ENCODE measurements at regions not wholly inside any gene's neighbourhood (a gene's known extent, or its start where the extent isn't known, plus 50 kb on each side); places are given as distances from the start of the nearest gene placed in this dataset.

DNA sequence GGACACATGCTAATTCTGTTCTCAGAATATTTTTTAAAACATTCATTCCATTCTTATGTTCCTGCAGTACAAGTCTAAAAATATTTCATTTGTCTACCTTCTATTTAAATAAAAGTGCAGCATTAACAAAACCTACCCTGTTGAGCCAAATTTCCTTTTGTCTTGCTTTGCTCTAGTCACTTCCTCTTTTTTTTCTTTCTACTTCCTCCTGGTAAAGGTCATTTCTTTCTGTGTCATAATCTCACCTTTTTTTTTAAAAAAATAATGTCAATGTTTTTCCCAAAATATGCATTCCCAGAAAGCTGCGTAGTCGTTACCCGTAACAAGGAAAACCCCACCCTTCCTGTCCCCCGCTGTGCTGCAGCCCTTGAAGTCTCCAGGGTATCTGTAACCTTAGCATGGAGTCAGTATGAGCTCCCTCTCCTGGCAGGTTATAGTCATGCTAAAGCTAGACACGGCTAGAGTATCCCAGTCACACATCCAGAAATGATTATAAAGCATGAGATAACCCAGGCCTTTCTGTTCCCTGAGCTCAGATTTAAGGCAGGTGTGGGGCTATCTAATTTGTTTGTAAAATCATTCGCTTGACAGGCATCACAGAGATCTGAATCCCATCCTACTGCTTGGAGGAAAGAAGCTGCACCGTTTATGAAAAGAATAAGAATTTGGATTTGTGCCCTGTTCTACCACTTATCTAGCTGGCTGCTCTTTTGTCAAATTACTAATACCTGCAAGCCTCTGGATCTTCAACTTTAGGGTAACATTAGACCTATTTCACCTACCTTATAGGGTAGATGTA lies 51.1 kb upstream of the EED start:
- DNase-seq: peak in 39 of 58 donors; percentile 3 to 77 (median 34)

DNA sequence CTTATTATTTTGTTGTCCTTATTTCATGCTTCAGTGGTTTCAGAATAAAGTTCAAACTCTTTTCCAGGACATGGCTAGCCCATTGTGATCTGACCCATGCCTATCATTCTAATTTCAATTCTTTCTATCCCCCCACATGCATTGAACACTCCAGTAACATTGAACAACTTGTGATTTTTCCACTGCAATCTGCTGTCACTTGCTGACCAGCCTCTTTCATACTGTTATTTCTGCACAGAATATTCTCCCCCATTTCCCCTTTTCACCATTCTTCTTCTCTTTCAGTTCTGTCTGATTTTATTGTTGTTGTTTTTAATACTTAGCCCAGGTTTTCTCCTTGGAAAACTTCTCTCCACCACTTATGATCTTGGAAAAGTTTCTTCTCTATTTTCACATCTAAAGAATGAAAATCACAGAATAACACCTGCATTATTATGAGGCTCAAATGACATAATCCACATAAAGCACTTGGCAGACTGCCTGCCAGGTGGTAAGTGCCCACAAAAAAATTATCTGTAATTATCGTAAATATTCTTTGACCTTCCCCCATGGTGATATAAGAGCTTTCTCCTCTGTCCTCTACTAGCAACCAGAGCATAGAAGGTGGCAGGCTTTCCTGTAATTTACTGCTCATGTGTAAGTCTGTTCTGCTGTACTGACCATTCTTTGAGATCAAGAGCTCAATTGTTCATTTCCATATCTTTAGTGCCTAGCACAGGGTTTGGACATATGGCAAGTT lies 51.9 kb upstream of the EED start:
- DNase-seq: no peak

DNA sequence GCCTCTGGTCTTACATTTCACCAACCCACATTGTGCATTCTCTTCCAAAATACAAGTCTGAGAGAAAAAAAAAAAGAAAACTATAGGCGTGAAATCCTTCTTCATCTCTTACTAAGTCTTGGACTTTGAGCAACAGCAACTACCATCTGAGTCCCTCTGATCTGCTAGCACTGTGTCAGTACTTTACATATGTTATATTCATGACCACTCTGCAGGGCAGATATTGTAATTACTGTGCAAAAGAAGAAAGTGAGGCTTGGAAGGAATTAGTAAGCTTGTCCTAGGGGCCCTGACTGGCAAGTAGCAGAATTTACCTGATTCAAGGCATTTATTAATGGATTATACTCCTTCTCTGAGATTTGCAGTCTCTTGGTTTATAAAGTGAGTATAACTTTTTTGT lies 52.7 kb upstream of the EED start:
- no peak for DNase-seq

DNA sequence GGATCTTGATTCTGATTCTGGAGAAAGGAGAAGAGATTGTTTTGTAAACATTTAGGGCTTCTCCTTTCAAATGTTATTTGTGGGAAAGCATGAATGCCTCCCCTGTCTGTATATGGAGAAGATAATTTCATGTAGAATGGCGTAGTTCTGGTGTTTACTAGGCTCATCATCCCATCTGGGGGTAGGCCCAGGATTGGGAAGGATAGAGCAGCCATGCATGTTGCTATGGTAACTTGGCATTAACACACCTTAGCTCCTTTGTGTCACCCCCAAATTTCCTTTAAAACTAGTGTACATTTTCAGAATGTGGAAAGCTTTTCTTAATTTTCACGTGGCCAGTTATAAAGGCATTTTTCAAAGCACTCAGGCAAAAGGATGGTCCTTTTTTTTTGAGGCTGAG lies 57.5 kb upstream of the EED start:
- no peak for DNase-seq

DNA sequence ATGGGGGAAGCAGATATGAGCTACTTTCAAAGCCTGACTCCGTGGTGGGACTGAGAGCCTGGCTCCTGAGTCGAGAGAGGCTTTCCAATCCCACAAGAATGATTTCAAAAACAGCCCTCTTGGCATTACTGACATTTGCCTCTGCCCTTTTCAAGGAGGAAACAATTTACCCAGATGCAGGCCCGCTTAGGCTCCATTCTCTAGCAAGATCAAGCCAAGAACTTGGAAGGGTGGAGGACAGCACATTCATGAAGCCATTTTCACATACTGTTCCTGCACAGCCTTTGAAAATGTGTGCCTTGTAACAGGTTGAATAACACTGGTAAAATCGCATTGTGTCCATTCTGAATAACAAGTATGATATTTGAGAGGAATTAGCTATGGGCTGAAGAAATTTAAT lies 58.2 kb upstream of the EED start:
- no peak for DNase-seq

DNA sequence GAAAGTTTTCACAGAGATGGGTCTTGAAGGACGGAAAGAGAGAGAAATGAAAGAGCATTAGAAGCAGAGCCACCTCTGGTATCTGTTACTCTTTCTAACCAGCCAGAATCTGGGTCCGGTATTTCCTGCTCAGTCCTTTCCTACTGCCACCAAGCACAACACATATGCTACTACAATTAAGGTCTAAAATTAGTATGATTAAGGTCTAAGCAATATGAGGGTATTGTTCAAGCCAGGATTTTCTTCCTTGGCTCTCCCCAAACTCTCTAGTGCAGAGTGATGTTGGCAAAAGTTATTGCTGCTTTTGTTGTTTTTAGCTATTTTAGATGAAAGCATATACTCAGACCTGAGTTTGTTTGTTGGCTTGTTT lies 59.2 kb upstream of the EED start:
- no peak for DNase-seq

DNA sequence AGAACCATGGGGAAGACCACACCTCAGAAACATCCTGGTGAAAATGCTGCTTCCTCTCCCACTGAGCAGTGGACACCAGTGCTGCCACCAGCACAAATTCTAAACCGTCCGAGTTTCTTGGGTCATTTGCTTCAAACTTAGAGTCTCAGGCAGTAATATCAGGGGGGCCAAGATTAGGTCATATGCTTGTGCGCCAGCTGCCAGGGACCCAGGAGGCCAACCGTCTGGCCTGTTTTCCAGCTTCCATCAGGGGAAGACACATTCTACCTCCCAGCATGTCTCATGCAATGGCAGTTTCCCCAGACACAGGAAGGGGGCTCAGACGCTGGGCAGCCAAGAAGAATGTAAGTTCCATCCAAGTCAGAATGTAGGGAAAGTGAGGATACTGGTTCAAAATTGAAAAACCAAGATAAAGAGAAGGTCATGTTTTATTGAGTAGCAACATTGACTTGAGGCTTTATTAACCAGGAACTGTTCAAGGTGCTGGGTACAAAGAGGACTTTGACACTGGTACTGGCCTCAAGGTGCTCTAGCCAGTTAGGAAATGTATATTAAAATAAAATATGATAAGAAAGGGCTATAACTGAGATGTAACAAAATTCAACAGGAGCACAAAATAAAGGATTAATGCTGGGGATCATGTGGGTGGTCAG lies 59.7 kb upstream of the EED start:
- DNase-seq: peak in 1 of 58 donors; percentile 37

DNA sequence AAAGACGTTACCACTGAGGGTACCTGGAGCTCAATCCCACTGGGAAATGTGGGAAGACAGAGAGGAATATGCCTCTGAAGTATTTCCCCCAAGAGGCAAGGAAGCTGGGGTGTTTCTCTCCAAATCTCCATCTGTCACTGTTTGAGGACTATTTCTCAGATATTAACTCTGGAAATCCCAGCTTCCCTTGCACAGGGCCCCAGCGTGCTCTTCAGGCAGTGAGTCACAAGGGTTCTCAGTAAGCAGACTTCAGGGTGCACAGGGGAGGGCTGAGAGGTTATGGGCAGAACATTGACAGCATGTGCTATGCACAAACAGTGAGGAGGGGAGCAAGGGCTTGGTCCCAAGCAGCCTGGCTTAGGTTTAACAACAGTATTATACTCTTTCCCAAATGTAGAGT lies 60.9 kb upstream of the EED start:
- DNase-seq: no peak

DNA sequence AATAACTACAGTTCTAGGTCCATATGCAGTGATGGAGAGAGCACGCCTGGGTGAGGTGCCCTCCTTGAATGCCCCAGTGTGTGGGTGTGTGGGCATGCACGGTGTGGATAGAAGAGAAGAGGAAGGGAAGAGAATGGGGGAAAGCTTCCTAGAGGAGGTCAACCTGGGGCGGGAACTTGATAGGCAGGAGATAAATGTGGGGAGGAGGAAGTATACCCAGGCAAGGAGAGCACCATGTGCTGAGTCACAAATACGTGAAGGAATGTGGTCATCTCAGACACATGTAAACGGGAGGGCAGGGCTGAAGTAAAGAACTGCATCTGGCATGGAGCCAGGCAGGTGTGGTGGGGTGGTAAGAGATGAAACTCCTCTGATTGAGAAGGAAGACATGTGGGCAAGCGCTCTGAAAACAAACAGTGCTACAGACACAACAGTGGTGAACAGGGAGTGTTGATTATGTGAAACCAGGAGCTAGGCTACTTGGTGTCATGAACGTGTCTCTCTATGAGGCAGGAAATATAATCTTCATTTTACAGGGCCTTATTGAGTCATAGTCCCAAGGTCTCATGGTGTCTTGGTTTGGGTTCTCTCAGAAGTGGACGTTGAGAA lies 61.5 kb upstream of the EED start:
- DNase-seq: no peak

DNA sequence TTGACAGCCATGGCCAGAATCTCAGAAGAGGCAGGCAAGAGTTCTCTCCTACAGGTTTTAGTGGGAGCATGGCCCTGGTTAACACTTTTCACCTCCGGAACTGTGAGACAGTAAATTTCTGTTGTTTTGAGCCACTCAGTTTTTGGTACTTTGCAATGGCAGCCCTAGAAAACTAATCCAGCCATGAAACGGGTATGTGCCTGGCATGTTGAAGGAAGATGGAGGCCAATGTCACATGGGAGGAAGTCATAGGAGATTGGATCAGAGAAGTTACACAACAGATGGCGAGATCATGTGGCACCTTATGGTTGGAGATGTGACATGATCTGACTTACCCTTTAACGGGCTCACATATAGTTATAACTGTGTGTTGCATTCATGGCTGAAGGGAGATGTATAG lies 63.2 kb upstream of the EED start:
- no peak for DNase-seq

DNA sequence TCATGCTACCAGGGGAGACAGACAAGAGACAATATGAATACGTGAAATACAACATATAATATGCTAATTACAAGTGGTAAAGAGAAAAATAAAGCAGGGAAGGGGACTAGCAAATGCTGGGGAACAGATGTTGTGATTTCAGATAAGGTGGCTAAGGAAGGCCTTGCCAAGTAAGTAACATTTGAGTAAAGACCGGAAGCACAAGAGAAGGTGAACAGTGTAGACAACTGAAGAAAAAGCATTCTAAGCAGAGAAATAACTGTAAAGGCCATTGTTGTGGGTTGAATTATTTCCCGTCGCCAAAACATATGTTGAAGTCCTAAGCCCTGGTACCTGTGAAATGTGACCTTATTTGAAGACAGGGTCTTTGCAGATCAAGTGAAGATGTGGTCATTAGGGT lies 63.7 kb upstream of the EED start:
- DNase-seq: no peak

DNA sequence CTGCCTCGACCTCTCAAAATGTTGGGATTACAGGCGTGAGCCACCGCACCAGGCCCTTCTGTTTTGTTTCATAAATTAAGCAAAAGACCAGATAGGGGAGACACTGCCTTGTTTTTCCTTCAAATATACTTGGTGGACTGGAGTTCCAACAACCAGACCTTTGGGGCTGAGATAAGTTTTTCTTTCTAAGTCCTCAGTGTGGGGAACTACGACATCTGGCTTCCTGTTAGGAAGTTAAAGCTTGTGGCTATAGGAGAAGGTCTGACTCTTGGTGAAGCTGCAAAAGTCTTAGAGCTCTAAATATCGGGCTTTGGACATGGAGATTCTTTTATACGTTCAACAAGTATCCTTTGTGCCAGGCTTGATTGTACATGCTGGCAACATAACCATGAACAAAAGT lies 64.1 kb upstream of the EED start:
- DNase-seq: no peak

DNA sequence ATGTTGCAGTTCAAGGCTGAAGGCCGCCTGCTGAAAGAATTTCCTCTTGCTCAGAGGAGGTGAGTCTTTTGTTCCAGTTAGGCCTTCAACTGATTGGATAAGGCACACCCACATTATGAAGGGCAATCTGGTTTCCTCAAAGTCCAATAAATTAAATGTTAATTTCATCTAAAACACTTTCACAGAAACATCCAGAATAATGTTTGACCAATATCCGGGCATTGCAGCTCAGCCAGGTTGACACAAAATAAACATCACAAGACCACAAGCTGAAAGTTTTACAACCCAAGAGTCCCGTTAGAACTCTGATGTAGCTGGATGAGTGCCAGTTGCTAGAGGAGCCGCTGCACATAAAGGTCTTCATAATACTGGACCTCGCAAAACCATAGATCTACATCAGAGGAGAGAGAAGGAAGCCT lies 64.9 kb upstream of the EED start:
- DNase-seq: no peak

DNA sequence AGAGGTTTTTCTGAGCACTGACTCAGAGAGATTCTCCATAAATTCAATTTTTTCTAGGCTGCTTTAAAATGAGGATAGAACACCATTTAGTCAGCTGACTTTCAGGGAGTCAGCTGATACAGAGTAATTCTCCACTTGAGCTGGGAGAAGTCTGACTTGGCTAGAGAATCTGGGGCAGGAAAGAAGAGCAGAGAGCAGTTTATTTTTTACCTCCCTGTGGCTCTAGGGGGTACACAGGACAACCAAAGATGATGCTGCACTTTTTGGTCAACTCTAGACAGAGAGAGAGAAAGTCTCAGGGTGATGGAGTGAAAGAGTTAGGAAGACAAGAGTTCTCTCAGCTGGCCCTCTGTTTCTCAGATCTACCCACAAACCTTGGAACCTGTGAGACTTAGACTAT lies 67.3 kb upstream of the EED start:
- no peak for DNase-seq

DNA sequence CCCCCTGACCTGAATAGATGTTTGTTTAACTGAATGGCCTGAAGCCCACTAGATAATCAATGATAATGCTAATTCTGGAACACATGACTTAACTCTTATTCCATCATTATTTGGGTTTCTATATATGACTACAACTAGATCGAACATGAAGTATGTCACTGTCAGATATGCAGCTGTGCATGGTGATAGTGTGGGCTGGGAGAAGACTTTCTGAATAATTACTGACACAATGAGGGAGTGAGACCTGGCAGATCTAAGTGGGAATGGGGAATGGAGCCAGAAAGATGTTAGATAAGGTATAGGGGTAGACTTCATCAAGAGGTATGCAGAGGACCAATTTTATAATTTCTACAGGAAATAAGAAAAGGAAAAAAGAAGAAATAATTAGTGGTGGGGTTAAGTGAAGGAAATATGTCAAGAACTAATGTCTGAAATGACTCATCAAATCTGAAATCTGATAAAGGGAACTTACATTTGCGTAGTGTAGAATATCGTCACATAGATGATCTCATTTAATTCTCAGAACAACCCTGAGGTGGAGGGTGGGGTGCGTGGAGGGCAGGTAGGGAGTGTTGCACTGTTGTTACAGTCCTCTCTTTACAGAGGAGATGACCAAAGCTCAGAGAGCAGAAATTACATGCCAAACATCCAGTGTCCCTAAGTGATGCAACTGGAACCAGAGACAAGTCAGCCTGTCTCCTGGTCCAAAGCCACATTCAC lies 68.2 kb upstream of the EED start:
- DNase-seq: no peak

DNA sequence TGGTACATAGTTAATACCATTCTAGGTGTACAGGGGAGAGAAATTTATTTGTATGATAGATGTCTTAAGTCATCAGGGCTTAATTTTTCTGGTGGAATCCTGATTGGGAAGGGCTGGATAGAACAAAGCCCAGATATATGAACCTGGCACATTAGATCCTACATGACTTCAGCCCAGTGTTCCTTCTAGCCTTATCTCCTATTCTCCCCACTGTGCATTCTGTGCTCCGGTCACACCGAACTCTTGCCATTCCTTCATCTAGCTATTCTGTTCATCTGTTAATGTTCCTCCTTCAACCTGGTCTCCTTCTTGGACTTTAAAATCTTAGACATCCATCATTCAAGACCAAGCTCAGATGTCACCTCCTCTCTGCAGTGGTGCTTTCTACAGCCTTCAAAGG lies 68.9 kb upstream of the EED start:
- no peak for DNase-seq

DNA sequence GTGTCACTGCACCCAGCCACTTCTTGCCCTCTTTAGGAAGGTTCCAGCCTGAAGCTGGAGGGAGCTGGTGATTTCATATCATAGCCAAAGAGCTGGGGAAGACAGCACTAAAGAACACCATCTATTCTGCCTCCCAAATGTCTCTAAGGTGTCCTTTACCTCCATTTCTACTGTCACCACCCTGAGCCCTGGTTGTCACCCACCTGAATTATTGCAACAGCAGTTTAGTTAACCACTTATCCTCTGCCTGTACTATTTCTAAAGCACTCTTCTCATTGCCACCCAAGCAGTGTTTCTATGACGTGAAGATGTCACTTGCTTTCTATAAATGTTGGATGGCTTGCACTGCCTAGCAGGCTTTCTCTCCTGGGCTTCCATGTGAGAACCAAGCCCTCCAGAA lies 69.4 kb upstream of the EED start:
- no peak for DNase-seq

DNA sequence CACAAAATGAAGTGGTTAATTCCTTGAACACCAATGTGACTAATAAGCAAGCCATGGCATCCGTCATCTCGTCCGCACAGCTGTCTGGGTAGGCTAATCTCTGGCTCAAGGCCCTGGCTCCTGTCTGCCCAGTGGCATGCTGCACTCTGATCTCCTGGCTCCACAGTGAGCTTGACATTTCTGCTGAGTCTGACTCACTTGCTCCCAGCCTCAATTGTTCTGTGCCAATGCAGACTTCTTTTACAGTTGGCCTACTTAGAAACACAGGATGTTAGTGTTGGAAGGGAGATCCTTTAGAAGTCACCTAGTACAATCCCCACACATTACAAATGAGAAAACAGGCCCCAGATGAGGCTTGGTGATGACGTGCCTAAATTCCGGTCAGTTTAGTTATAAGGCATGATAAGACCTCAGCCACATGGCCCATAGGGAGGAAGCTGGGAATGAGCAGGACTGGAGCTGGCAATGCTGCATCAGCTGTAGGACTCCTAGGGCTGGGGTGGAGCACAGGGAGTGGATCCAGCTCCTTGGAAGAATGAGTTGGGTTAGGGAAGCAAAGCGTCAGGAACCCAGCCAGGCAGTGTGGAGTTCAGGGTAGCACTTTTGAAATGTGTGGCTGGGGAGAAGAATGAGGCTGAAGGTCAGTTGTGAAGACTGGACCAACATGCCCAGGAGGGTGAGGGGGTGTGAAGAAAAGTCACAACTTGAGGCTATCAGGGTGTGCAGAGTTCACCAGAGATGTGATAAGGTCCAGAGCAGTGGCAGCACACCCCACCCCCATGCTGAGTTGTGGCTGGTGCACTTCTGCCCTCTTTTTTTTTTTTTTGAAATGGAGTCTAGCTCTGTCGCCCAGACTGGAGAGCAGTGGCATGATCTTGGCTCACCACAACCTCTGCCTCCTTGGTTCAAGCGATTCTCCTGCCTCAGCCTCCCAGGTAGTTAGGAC lies 70.2 kb upstream of the EED start:
- DNase-seq: peak in 11 of 58 donors; percentile 6 to 72 (median 18)

DNA sequence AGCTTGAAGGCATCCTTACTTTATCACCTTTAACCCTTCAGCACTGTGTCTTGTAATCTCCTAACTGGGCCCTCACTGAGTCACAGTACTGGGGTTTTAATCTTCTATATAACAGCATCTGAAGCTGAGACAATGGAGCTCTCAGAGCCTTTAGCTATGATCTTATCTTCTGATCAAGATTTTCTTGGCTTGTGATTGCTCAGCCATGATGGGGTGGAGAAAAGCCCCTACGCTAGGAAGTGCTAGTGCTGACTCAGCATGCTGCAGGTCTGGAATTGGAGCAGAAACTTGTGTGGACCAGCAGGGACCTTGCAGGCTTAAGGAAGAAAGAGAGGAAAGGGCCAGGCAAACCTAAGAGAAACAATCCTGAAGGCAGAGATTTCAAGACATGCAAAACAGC lies 71.7 kb upstream of the EED start:
- no peak for DNase-seq

DNA sequence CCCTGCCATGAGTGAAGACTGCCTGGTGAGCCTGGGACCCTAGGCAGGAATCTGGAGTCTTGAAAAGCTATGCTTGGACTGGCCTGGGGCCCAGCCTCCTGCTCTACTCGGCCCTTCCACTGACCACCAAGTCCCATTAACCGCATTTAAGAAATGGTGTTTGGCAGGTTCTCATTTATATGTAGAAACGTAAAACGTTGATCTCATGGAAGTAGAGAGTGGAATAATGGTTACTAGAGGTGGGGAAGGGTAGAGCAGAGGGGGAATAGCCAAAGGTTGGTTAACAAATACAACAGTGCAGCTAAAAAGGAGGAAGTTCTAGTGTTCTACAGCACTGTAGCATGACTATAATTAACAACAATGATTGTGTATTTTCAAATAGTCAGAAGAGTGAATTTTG lies 72.9 kb upstream of the EED start:
- DNase-seq: no peak
